Body of pancreas (tissue), 4 donors: ENCODE measurements at regions not wholly inside any gene's neighbourhood (a gene's known extent, or its start where the extent isn't known, plus 50 kb on each side); places are given as distances from the start of the nearest gene placed in this dataset.

ENCODE experiments used
- ATAC-seq: fragments of 150-250 bp; one replicate; pipeline ENCODE4 v1.9.1; 2016
- DNase-seq, 4 donors: peaks; one replicate each; pipeline ENCODE4 v3.0.0-alpha.2; 2019
- H3K27ac ChIP-seq, 4 donors: fragments of 200-600 bp; sonication (generic); 1 replicate in 3 of 4; 2 replicates in 1 of 4; pipeline versions ENCODE4 v1.5.1 to v1.6.1; 2016 to 2019; ENCODE audit warnings: mild to moderate bottlenecking in 1 of 4, mixed read lengths in 1 of 4, moderate library complexity in 1 of 4
- H3K27me3 ChIP-seq, 2 donors: fragments of 200-600 bp; sonication (generic); one replicate each; pipeline ENCODE4 v1.6.0; 2016; ENCODE audit warnings: mild to moderate bottlenecking in 1 of 2
- H3K36me3 ChIP-seq, 2 donors: fragments of 200-600 bp; sonication (generic); replicated peaks in 1 of 2; 2 replicates each; pipeline ENCODE4 v1.5.1; 2016; ENCODE audit warnings: low read depth in 2 of 2; ENCODE audit not compliant: insufficient read depth in 1 of 2
- H3K4me1 ChIP-seq: fragments of 200-600 bp; sonication (generic); one replicate; pipeline ENCODE4 v1.6.0; 2016
- H3K4me3 ChIP-seq, 2 donors: fragments of 200-600 bp; sonication (generic); 1 replicate in 1 of 2; 2 replicates in 1 of 2; pipeline ENCODE4 v1.5.1; 2016 to 2019
- H3K9me3 ChIP-seq, 3 donors: fragments of 200-600 bp; sonication (generic); 1 replicate in 2 of 3; 2 replicates in 1 of 3; pipeline ENCODE4 v1.5.1; 2016
- POLR2A ChIP-seq, 3 donors: fragments of 450-650 bp; IDR thresholded peaks; one replicate each; pipeline ENCODE4 v1.6.1; 2016; ENCODE audit warnings: antibody characterized with exemption in 3 of 3, mild to moderate bottlenecking in 2 of 3
- WGBS, 2 donors: methylation state at CpG; one replicate each; pipeline ENCODE4 v1.1.5; 2017; 5-methylcytosine and 5-hydroxymethylcytosine counted together
- intact Hi-C: fragments of 100-400 bp; cut with DNase I; formaldehyde crosslinking; loops from one replicate; pipeline ENCODE4 v1.15.1; 2023
- TF ChIP-seq, protein P1 (sequence below), 7 experiments: fragments of 450-650 bp in 4 of 7; fragments of 200-600 bp in 3 of 7; sonication (generic) in 3 of 7; IDR thresholded peaks; one replicate each; pipeline ENCODE4 v1.5.1; 2016 to 2019; ENCODE audit warnings: antibody characterized with exemption in 7 of 7

DNA sequence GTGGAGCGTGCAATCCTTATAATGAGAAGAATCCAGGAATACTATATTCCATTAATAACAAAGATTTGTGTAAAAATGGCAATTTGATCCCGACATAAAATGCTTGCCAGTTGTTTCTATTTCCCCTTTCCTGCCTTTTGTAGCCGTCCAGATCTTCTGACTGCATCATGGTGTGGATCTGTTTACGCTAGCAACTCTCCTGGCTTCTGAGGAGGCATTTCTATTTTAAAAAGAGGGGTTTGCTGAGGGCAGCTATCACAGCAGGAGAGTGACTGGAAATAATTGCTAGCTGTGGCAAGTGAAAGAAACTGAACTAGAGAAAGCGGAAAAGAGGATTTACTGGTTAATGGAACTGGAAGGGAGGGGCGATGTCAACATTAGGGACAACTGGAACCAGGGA lies 145.6 kb downstream of the ATP23 start:
- WGBS, 2 donors, result 95 to 97% methylated on average over 6 of the region's 6 CpGs
- DNase-seq, result no peak
- Histone ChIP-seq H3K4me3 (no peak overlapping the region), H3K36me3 (no peaks in the 10 kb centered on the region), H3K27ac (no peak overlapping the region), H3K9me3 (no peaks in the 10 kb centered on the region), H3K4me1 (peaks cover 15% of the 10 kb centered on the region), H3K27me3 (no peaks in the 10 kb centered on the region)
- intact Hi-C loops, result no loop called here
- TF ChIP-seq POLR2A (IDR thresholded peaks at IDR 0.05), result no peak
- TF ChIP-seq, protein P1, sequence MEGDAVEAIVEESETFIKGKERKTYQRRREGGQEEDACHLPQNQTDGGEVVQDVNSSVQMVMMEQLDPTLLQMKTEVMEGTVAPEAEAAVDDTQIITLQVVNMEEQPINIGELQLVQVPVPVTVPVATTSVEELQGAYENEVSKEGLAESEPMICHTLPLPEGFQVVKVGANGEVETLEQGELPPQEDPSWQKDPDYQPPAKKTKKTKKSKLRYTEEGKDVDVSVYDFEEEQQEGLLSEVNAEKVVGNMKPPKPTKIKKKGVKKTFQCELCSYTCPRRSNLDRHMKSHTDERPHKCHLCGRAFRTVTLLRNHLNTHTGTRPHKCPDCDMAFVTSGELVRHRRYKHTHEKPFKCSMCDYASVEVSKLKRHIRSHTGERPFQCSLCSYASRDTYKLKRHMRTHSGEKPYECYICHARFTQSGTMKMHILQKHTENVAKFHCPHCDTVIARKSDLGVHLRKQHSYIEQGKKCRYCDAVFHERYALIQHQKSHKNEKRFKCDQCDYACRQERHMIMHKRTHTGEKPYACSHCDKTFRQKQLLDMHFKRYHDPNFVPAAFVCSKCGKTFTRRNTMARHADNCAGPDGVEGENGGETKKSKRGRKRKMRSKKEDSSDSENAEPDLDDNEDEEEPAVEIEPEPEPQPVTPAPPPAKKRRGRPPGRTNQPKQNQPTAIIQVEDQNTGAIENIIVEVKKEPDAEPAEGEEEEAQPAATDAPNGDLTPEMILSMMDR (IDR thresholded peaks at IDR 0.05), result no peak
- ATAC-seq, result no peak

DNA sequence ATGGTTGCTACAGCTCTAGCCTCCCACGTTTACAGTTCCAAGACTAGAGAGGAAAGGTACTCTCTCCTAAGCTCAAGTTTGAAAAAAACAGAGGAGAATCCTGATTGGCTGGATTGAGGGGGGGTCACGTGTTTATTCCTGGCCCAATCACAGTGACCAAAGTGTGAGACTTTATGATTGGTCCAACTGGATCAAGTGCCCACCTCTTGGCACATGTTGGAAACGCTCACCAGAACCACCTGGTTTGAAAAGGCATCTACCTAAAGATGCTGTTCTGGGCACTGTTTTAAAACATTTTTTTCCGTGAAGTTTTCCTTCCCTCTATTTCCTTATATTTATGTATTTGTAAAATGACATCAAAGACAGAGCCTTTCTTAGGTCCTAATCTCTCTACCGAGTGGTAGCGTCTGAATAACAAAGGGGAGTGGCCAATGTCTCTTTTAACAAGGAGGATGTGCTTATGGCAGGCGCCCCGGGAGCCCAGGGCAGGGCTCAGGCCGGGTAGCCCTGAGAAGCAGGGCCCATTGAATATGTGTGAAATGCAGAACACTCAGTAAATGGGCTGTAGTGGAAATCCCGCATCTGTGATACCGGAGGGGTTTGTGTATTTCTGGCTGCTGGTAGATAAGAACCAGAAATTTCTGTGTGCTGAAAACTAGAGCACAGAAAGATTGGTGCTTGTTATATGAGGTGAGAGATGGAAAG lies 146.2 kb downstream of the ATP23 start:
- H3K27me3 ChIP-seq, result no peaks in the 10 kb centered on the region
- WGBS, 2 donors, result 49 to 56% methylated on average over 11 of the region's 11 CpGs
- no peaks in the 10 kb centered on the region for H3K9me3 ChIP-seq
- H3K36me3 ChIP-seq, result no peaks in the 10 kb centered on the region
- no peak overlapping the region for H3K27ac ChIP-seq
- DNase-seq (no peak), ATAC-seq (no peak)
- TF ChIP-seq, protein P1 (IDR thresholded peaks at IDR 0.05), result no peak
- no peak for TF ChIP-seq POLR2A (IDR thresholded peaks at IDR 0.05)
- intact Hi-C loops, result no loop called here
- peaks cover 15% of the 10 kb centered on the region for H3K4me1 ChIP-seq
- H3K4me3 ChIP-seq, result no peak overlapping the region

GRCh38 chr12:58089588-58089987 lies 148.2 kb downstream of the ATP23 start:
- no peaks in the 10 kb centered on the region for H3K27me3 ChIP-seq
- H3K4me1 ChIP-seq, result peaks cover 15% of the 10 kb centered on the region
- ATAC-seq (no peak), DNase-seq (no peak)
- no peaks in the 10 kb centered on the region for H3K9me3 ChIP-seq
- intact Hi-C loops, result no loop called here
- 45 to 51% methylated on average over 3 of the region's 3 CpGs for WGBS, 2 donors
- TF ChIP-seq, protein P1 (IDR thresholded peaks at IDR 0.05), result no peak
- no peak for TF ChIP-seq POLR2A (IDR thresholded peaks at IDR 0.05)
- no peak overlapping the region for H3K27ac ChIP-seq
- H3K36me3 ChIP-seq, result no peaks in the 10 kb centered on the region
- no peak overlapping the region for H3K4me3 ChIP-seq

DNA sequence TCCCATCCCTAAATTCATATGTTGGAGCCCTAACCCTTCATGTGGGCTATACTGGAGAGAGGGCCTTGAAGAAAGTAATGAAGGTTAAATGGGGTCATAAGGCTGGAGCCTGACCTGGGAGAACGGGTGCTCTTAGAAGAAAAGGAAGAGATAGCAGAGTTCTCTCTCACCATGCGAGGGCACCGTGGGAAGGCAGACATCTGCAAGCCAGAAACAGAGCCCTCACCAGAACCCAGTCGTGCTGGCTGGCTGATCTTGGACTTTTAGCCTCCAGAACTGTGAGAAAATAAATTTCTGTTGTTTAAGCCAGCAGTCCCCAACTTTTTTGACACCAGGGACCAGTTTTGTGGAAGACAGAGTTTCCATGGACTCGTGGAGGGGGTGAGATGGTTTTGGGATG lies 149.3 kb downstream of the ATP23 start:
- intact Hi-C loops, result no loop called here
- no peaks in the 10 kb centered on the region for H3K9me3 ChIP-seq
- TF ChIP-seq, protein P1 (IDR thresholded peaks at IDR 0.05), result no peak
- TF ChIP-seq POLR2A (IDR thresholded peaks at IDR 0.05), result no peak
- no peaks in the 10 kb centered on the region for H3K27me3 ChIP-seq
- H3K36me3 ChIP-seq, result no peaks in the 10 kb centered on the region
- peak; percentile 39 to 78 (median 56) for DNase-seq
- H3K4me1 ChIP-seq, result peaks cover 15% of the 10 kb centered on the region
- ATAC-seq, result peak; percentile 80
- H3K27ac ChIP-seq, result no peak overlapping the region
- WGBS, 2 donors, result 33 to 34% methylated on average over 5 of the region's 5 CpGs
- no peak overlapping the region for H3K4me3 ChIP-seq

DNA sequence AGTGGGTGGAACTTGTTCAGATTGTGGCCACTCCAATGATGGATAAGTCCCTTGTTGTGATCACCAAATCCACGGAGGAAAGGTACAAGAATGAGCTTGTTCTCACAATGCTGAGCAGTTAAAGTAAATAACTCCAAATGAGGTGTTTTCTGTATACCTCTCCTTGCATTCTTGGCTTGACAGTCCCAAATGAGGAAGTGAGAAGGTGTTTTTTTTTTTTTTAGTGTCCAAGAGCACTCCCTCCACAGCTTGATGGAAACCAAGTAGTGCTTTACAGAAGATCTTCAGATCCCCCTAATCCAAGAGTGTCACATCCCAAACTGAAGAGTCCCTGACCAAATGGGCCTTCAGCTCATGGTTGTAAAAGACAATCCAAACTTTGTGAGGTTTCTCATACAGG lies 153.6 kb downstream of the ATP23 start:
- WGBS, 2 donors, result 82 to 85% methylated on average over 1 of the region's 1 CpG
- DNase-seq (no peak), ATAC-seq (no peak)
- no peak overlapping the region for H3K4me3 ChIP-seq
- TF ChIP-seq POLR2A (IDR thresholded peaks at IDR 0.05), result no peak
- TF ChIP-seq, protein P1 (IDR thresholded peaks at IDR 0.05), result no peak
- H3K27ac ChIP-seq, result no peak overlapping the region
- no peaks in the 10 kb centered on the region for H3K9me3 ChIP-seq
- intact Hi-C loops, result no loop called here
- H3K27me3 ChIP-seq, result no peaks in the 10 kb centered on the region
- peaks cover 15% of the 10 kb centered on the region for H3K4me1 ChIP-seq
- H3K36me3 ChIP-seq, result no peaks in the 10 kb centered on the region
